HG03342 (cell line): ENCODE measurements at regions not wholly inside any gene's neighbourhood (a gene's known extent, or its start where the extent isn't known, plus 50 kb on each side); places are given as distances from the start of the nearest gene placed in this dataset.
"Not testable (repeated sequence)": the region's sequence is repeated elsewhere in the genome, so short reads cannot be mapped to it uniquely, and the experiment has no call there.

ENCODE experiments used
- ATAC-seq: cut with Tn5 transposase; IDR thresholded peaks from one replicate; pipeline ENCODE4 v1.9.1; 2021; ENCODE audit warnings: mild to moderate bottlenecking, moderate library complexity; ENCODE audit not compliant: unreplicated experiment

DNA sequence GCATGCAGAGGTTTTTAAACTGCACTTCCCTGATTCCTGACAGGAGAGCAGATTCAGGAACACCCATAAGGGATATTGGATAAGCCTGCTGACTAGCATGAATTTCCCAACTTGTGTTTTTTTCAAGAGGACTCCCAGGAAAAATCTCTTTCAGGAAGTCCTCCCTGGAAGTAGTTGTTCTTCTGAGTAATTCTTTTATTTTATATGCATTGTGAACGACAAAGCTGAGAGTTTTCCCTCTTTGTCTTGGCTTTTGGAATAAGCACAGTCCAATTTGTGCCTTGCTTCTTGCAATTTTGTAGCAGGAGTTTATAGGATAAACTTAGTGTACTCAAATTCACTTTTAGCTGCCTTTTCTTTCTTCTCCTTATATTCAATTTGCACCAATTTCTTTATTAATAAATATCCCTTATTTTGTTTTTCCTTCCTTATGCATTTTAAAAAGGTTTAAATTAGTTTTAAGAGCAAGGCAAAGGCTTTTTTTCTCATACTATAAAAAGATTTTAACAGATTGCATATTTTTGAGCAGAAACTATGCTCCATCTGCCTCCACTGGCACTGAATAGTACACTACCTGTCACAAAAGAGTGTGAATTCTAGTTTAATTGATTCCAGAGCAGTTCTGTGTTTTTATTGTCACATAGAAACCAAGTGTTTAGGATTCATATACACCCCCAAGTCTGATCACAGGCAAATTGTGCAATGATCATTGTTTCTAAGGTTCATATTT is 543.3 kb upstream of the SPRY2 start:
- ATAC-seq: no peak

DNA sequence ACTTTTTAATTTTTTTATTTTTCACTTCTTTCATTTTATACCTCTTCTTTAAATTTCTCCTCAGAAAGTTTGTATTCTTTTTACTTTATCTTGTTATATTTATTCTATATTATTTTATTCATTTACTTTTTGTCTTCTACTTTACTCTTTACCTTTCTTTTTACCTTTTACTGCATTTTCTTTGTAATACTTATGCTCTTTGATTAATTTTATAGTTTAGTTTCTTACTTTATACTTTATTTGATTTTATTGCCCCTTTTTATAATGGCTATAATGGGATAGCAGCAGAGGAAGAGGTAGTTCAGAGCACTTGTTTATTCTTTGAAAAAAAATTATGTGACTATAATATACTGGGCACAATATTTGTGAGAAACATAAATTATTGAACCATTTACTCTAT is 542.6 kb upstream of the SPRY2 start:
- ATAC-seq: no peak

DNA sequence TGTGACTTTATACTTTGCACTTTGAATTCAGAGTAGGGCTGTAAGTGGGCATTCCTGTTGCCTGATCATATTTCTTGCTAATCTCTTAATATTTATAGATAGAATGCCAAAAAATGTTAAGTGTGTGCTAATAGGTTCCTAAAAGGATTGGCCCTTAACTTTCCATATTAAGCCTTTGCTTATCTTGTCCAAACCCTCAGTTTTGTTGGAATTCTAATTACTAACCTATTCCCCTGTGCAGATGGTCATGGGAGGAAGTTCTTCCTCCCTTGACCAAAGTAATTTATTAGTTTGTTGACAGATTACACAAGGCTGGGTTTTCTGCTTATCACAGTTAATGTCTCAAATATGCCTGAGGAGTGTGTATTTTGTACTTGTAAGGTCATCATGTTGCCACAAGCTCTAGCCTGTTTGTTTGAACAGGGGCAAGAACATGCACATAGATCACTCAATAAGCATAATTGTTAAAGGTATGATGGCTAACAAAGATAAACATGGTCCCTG is 541.1 kb upstream of the SPRY2 start:
- no peak for ATAC-seq

DNA sequence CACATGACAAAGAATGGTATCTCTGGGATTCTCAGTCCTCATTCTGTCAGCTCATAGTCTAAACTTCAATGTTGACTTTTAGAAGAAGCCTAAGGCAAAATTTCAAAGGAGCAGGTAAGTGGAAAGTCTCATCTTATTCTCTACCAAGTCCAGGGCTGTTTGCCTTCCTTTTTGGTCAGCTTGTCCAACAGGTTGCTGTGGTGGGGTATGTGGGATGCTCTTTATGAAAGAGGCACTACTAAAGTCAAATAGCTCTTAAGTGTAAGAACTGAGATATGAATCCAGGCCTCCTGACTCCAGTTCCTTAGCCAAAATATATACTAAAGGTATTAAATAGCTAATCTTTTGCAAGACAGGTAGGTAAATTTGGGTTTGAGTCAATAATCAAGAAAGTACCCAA is 540.6 kb upstream of the SPRY2 start:
- ATAC-seq: no peak

DNA sequence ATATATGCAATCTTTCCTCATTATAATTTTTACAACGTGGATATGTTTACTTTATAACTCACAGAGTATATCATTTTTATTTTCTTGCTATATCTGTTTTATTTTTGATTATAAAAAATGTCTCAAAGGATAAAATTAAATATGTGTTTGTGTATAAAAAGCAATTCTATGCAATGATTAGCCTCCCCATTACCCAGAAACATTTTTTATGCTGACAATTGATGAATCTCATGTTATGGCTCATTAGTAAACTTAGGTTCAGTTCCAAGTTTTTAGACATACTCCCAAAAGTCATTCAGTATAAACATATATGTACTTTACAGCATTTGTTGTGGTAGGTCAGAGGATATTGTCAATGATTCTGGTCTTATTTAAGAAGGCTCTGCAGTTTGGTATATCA is 540.1 kb upstream of the SPRY2 start:
- no peak for ATAC-seq

DNA sequence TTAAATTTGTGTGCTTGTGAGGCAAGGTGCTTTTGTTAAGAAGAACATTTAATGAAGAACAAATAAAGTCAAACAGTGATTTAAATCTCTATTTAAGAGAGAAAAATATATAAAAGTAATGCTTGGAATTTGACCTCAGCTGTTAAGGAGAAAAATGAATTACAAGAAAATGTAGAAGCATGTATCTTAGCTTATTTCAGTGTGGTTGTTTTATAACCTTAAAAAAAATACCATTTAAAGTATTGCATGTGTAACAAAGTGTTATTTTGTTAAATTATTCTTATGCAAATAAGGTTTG is 537.0 kb upstream of the SPRY2 start:
- no peak for ATAC-seq

DNA sequence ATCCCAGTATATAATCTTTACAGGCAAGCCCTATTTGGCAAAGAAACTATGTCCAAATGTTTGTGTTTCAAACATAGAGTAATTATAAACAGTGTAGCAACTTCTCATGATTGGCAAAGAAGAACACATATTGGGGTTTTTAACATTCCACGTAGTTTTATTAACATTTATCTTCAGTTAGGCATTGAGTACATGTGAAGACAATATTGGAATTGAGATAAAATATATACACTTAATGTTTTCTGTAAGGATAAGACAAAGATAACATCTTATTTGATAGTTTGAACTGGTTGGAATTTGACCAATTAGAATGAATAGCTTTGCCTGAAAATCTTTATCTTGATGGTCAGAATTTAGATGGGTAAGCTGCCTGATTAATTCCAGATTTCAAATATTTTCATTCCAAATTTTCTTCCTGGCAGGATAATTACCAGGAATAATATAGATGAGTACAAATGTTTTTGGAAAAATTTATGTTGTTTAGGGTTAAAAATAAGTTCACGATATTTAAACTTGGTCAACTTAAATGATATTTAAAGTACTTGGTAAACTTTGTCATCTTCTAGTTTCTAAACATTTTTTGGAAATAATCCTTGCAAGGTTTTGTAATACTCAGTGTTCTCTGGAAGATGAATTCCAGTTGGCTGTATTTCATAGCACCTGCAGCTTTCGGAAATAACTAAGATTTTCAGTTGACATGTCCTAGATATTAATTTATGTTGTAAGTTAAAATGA is 536.5 kb upstream of the SPRY2 start:
- no peak for ATAC-seq

DNA sequence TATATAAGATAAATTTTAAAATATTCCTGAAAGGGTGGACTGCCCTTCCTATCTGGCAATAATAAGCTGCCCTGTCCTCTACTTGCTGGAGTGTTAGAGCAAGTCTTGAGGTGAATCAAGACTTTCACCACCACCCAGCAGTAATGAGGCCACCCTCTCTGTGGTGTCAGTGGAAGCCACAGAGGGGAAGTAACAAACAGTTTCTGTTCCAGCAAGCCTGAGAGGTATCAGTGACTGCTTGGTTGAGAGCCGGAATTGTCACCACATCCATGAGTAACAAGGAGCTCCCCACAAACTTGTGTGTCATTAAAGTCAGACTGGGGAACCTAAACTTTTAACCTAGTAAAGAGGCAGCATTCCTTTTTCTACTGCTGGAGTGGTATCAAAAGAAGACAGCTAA is 532.7 kb upstream of the SPRY2 start:
- ATAC-seq: peak; percentile 98

DNA sequence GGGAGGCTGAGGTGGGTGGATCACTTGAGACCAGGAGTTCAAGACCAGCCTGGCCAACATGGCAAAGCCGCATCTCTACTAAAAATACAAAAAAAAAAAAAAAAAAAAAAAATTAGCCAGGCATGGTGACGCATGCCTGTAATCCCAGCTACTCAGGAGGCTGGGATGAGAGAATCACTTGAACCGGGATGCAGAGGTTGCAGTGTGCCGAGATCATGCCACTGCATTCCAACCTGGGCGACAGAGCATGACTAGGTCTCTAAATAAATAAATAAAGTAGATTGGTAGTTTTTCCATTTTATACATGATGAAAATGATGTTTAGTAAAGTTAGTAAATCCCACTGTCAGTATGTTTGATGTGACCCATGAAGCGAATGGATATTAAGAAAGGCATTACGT is 531.0 kb upstream of the SPRY2 start:
- not testable (repeated sequence) for ATAC-seq

DNA sequence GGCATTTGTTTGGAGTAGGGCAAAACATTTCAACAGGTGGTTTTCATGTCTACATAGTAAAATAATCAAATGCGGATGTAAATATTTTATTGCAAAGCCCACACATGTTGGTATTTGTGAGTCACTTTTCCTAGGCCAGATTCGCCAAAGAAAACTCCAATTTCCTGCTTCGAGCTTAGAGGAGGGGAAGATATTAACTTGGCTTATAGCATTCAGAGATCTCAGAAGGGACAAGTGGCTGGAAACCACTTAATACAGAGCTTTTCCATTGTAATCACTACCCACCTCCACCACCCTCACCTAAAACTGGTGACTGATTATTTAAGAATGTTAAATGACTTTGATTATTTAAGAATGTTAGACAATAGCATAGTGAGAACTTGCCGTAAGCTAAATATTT is 530.6 kb upstream of the SPRY2 start:
- ATAC-seq: no peak

DNA sequence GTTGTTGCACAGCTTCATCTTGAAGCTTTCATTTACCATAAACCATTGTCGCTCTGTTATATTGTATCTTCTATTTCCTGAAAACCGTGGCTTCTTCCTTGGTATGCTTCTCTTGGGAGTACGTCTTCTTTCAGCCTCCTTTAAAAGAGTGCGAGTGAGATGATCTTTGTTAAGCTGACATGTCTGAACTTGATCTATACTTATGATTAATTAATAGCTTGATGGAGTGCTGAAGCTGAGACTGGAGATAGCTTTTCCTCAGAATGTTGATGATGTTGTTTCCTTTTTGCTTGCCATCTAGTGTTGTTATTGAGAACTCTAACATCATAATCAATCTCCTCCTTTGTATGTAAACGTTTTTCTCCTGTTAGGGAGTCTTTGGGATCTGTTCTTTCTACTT is 529.3 kb upstream of the SPRY2 start:
- no peak for ATAC-seq

DNA sequence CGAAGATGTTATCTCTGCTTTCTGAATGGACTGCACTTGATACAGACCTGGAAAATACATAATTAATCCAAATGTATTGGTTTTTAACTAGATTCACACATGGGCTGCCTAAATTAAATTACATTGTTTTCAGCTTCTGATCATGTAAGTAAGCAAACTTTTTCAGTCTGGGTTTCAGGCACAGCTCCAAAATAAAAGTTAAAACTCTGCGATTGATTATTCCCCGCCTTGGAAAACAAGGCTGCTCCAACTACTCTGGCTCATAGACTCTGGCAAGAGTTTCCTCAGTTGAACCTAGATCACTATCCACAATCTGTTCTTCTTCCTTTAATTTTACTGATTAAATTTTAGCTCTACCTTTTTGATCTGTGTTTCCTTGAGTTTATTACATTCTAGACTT is 526.0 kb upstream of the SPRY2 start:
- ATAC-seq: no peak

DNA sequence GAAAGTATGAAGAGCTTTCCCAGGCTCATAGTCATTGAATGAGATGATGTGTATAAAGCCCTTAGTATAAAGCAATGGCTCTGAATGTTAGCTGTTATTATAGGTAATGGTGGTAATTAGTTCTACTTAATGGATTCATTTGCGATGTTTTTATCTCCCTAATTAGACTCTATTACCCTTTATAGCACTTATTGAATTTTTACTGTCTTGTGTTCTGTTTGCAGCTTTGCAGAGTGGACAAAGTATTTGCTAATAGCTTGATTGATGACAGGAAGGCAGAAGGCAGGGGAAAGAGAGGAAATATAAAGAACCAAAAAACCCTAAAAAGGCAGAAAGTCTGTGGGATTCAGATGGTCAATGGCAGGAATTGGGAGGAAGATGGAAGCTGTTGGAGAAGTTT is 524.4 kb upstream of the SPRY2 start:
- no peak for ATAC-seq

DNA sequence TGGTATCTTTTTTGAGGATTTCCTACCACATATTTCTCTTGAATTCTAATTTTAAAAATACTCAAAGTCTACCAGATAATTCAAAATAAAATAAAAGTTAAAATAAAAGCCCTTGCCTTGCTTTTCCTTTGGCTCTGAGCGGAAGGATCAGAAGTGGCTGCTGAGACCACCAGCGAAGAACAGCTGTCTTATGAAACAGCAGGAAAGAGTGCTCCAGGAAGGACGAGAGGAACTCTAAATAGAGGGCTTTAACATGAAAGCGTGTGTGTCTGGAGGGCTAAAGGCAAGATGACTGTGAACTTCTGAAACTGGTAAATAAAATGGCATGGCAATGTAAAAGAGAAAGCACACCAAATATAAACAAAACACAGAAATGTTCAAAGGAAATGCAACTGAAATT is 521.5 kb upstream of the SPRY2 start:
- ATAC-seq: no peak

DNA sequence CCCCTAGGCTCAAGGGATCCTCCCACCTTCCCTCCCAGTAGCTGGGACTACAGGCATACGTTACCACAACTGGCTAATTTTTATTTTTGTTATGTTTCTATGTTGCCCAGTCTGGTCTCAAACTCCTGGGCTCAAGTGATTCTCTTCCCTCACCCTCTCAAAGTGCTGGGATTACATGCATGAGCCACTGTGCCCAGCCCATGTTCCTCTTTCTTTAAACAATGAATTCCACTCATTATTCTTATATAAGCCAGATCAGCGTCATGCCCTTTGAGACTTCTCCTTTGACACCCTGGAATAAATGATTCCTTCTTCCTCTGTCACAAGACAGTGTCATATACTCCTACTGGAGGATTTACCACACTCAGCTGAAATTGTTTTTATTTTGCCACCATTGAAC is 519.9 kb upstream of the SPRY2 start:
- ATAC-seq: no peak

DNA sequence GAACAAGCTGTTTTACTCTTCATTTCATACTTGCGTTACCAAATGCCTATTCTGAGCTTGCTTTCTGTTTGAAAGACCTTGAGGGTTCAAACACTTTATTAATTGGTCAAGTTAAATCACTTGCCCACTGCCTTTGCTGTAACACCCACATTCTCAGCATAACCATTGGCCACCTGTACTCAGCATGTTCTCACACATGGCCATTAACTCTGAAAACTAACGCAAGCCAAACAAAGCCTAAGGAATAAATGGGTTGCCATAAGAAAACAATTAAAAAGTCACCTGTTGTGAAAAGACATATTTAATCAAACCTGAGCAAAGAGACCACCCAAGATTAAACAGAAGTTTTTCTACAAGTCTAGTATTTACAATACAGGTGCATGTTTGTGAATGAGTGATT is 517.2 kb upstream of the SPRY2 start:
- ATAC-seq: no peak

DNA sequence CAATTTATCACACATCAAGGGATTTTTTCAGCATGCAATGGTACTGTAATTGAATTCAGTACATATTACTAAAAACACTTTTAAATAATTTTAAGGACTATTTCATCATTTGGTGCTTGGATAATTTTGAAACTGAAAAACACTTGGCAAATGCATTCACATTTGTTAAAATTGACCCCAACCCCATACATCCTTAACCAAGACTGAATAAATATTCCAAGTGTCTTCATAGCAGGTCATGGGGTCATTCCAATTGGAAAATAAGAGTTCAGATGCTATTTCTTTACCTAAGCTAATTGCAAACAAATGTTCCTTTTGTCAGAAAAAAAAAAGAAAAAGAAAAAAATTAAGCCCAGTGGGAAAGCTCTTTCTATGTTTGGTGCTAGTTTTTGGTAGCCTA is 516.4 kb upstream of the SPRY2 start:
- no peak for ATAC-seq

DNA sequence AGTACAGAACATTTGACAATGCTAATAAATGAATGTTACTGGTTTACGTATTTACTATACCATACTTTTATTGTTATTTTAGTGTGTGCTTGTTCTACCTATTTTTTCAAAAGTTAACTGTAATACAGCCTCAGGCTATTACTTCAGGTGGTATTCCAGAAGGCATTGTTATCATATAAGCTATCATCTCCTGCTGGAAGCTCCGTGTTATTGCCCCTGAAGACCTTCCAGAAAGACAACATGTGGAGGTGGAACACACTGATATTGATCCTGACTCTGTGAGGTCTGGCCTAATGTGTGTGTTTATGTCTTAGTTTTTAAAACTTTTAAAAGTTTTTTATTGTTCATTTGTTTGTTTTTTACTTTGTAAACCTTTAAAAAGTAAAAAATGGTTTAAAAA is 509.8 kb upstream of the SPRY2 start:
- ATAC-seq: no peak

DNA sequence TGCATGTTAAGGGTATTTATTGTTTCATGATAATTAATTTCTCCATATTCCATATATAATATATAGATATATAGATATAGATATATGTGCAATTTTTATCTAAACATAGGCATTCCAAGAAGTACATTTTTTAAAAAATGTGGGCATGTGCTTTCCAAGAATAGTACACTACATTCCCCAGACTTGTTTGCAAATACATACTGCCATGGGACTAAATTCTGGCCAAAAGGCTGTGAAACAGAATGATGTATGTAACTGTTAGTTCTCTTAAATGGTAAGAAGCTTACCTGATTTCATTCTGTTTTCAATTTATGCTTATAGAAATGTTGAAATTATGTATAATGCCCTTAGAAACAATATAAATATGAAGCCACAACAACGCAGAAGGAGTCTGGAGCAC is 503.2 kb upstream of the SPRY2 start:
- ATAC-seq: no peak

DNA sequence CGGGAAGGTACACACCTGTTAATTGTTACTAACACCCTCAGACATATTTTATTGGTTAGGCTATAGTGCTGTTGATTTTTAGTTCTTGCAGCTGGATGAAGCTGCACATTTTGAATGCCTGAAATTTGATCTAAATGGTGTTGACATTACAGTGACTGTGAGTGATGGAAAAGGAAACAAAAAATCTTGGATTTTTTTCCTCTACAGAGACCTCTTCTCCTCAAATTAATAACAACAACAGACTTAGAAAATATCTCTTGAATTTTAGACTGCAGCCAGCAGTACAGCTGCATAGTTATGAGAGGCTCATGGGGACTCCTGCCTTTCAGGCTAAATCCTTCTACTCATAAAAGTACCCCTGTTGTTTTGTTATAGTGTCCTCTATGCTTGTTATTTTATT is 500.5 kb upstream of the SPRY2 start:
- ATAC-seq: no peak

DNA sequence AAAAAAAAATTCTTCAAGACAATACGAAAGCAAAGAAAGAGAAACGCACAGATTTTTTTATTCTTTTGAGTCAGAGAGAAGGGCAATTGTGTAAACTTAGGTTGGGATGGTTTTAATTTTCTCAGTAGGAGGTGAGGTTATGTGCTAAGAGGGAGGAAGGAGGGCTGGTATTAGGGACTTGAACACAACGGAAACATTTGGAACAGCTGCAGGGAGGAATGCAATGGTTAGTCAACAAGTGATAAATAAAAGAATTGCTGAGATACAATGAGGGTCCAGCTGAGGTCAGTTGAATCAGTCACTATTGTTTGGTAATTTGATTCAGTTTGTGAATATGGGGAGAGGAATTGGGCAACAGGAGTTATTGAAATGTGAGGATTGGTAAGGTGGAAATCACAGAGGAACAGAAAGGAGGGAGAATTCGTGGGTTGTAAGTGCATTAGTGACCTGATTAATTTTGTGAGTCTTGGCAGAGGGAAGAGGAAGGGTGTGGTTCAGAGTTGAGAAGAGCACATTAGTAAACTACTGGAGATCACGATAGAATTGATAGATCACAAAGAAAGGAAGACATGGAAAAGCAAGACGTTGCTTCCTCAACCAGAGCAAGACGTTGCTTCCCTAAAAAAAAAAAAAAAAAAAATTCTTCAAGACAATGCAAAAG is 499.5 kb upstream of the SPRY2 start:
- no peak for ATAC-seq

DNA sequence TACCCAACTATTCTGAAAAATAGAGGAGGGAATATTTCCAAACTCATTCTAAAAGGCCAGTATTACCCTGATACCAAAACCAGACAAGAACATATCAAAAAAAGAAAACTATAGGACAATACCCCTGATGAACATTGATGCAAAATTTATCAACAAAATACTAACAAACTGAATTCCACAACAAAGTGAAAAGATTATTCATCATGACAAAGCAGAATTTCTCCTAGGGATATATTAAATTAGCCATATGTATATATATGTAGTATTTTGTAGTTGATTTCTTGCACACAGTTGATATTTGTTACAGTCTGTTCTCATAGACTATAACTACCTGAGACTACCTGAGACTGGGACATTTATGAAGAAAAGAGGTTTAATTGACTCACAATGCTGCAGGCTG is 495.0 kb upstream of the SPRY2 start:
- ATAC-seq: no peak
